H1 (cell line): ENCODE measurements at regions not wholly inside any gene's neighbourhood (a gene's known extent, or its start where the extent isn't known, plus 50 kb on each side); places are given as distances from the start of the nearest gene placed in this dataset.

Source experiments
- CTCF ChIA-PET: fragments of 300-600 bp; sonication (Branson Sonifier 250); formaldehyde crosslinking; loops from one replicate; lab custom pipeline; 2021; ENCODE audit not compliant: partially characterized antibody; lab: Charles Lee
- POLR2A ChIA-PET: fragments of 300-600 bp; sonication (Branson Sonifier 250); formaldehyde crosslinking; loops from one replicate; lab custom pipeline; 2021; ENCODE audit warnings: inconsistent platforms; ENCODE audit not compliant: partially characterized antibody; lab: Charles Lee
- DNase-seq, 2 experiments: peaks; one replicate each; pipeline versions ENCODE4 v3.0.0 to v3.0.0-alpha.2; 2010 to 2022; ENCODE audit warnings: low spot score in 2 of 2, low read depth in 1 of 2, mixed read lengths in 1 of 2
- FAIRE-seq: peaks from 2 replicates; lab custom pipeline; 2011; peaks lifted over from hg19 to GRCh38; lab: Jason Lieb, UNC
- H2AFZ ChIP-seq: 2 replicates; pipeline ENCODE4 v1.8.1; 2012; ENCODE audit warnings: low read length, inconsistent platforms
- H2AK5ac ChIP-seq: 2 replicates; pipeline ENCODE4 v1.6.1; 2013; ENCODE audit warnings: low read depth, low read length
- H2BK120ac ChIP-seq: replicated peaks from 2 replicates; pipeline ENCODE3; 2013; ENCODE audit warnings: low read depth, low read length, inconsistent platforms
- H2BK12ac ChIP-seq: 2 replicates; pipeline ENCODE4 v1.6.1; 2013; ENCODE audit warnings: low read depth, low read length
- H2BK15ac ChIP-seq: 2 replicates; pipeline ENCODE4 v1.6.1; 2013; ENCODE audit warnings: low read length
- H2BK20ac ChIP-seq: 2 replicates; pipeline ENCODE4 v1.6.1; 2013; ENCODE audit warnings: low read length
- H2BK5ac ChIP-seq: 2 replicates; pipeline ENCODE4 v1.6.1; 2013; ENCODE audit warnings: low read depth, low read length
- H3K14ac ChIP-seq: 2 replicates; pipeline ENCODE4 v1.6.1; 2013; ENCODE audit warnings: inconsistent platforms; ENCODE audit not compliant: insufficient read length
- H3K18ac ChIP-seq: 2 replicates; pipeline ENCODE4 v1.6.1; 2013; ENCODE audit warnings: low read length; ENCODE audit errors: extremely low read depth
- H3K23ac ChIP-seq: 2 replicates; pipeline ENCODE4 v1.6.1; 2013; ENCODE audit warnings: inconsistent platforms; ENCODE audit not compliant: insufficient read length
- H3K23me2 ChIP-seq: 2 replicates; pipeline ENCODE4 v1.6.1; 2013; ENCODE audit warnings: low read depth, low read length
- H3K27ac ChIP-seq: 2 replicates; pipeline ENCODE4 v1.6.1; 2011; ENCODE audit warnings: low read depth, low read length, inconsistent platforms
- H3K27me3 ChIP-seq, 4 experiments: replicated peaks in 1 of 4; 1 replicate in 1 of 4; 2 replicates in 3 of 4; pipeline versions ENCODE4 v1.6.1 to v1.8.1; 2011 to 2013; ENCODE audit warnings: low read length in 3 of 4, mild to moderate bottlenecking in 3 of 4, inconsistent platforms in 2 of 4, mixed read lengths in 2 of 4, moderate library complexity in 1 of 4; ENCODE audit not compliant: control insufficient read depth in 3 of 4, insufficient read depth in 3 of 4; ENCODE audit errors: extremely low read depth in 1 of 4
- H3K36me3 ChIP-seq, 4 experiments: 2 replicates each; pipeline versions ENCODE4 v1.6.1 to v1.8.1; 2011 to 2013; ENCODE audit warnings: mild to moderate bottlenecking in 4 of 4, low read length in 3 of 4, moderate library complexity in 2 of 4, control low read depth in 1 of 4, inconsistent platforms in 1 of 4; ENCODE audit not compliant: insufficient read depth in 4 of 4, control insufficient read depth in 2 of 4
- H3K4ac ChIP-seq: replicated peaks from 2 replicates; pipeline ENCODE3; 2013; ENCODE audit warnings: low read length, low read depth, mixed read lengths, inconsistent platforms; ENCODE audit not compliant: insufficient read length
- H3K4me1 ChIP-seq, 4 experiments: replicated peaks in 1 of 4; 1 replicate in 1 of 4; 2 replicates in 3 of 4; pipeline versions ENCODE4 v1.6.1 to v1.8.1; 2011 to 2013; ENCODE audit warnings: low read length in 3 of 4, inconsistent platforms in 2 of 4, mixed read lengths in 1 of 4; ENCODE audit not compliant: insufficient read depth in 4 of 4, control insufficient read depth in 3 of 4
- H3K4me2 ChIP-seq, 2 experiments: 2 replicates each; pipeline versions ENCODE4 v1.6.1 to v1.8.1; 2011 to 2013; ENCODE audit warnings: low read depth in 2 of 2, low read length in 2 of 2, control low read depth in 1 of 2, inconsistent platforms in 1 of 2, mild to moderate bottlenecking in 1 of 2; ENCODE audit not compliant: insufficient read depth in 1 of 2
- H3K4me3 ChIP-seq, 4 experiments: fragments of 200-600, 300-600 bp in 1 of 4; sonication (generic), shearing (Covaris generic), sonication (Bioruptor Twin) in 1 of 4; 2 replicates each; pipeline versions ENCODE4 v1.5.1 to v1.8.1; 2011 to 2016; ENCODE audit warnings: low read length in 4 of 4, low read depth in 3 of 4, control low read depth in 2 of 4, inconsistent platforms in 2 of 4, mild to moderate bottlenecking in 2 of 4, mixed read lengths in 1 of 4, moderate library complexity in 1 of 4; ENCODE audit not compliant: insufficient read depth in 2 of 4; ENCODE audit errors: extremely low read depth in 1 of 4
- H3K56ac ChIP-seq: replicated peaks from 2 replicates; pipeline ENCODE3; 2013; ENCODE audit warnings: low read depth, mild to moderate bottlenecking, mixed read lengths, low read length, inconsistent platforms; ENCODE audit not compliant: insufficient read length
- H3K79me1 ChIP-seq: 2 replicates; pipeline ENCODE4 v1.6.1; 2013; ENCODE audit warnings: low read depth, low read length, control low read depth
- H3K79me2 ChIP-seq, 2 experiments: 2 replicates each; pipeline versions ENCODE4 v1.6.1 to v1.8.1; 2012 to 2013; ENCODE audit warnings: low read length in 2 of 2, mild to moderate bottlenecking in 2 of 2, inconsistent platforms in 1 of 2; ENCODE audit not compliant: insufficient read depth in 2 of 2, control insufficient read depth in 1 of 2
- H3K9ac ChIP-seq, 4 experiments: replicated peaks in 1 of 4; 1 replicate in 1 of 4; 2 replicates in 3 of 4; pipeline versions ENCODE4 v1.6.1 to v1.8.1; 2011 to 2013; ENCODE audit warnings: low read depth in 3 of 4, low read length in 3 of 4, control low read depth in 2 of 4, mild to moderate bottlenecking in 2 of 4, moderate library complexity in 2 of 4, inconsistent platforms in 1 of 4; ENCODE audit errors: extremely low read depth in 1 of 4
- H3K9me3 ChIP-seq, 2 experiments: 2 replicates each; pipeline versions ENCODE4 v1.6.1 to v1.8.1; 2012 to 2013; ENCODE audit warnings: mild to moderate bottlenecking in 2 of 2, moderate library complexity in 2 of 2, control low read depth in 1 of 2, inconsistent platforms in 1 of 2, low read depth in 1 of 2, low read length in 1 of 2, mixed read lengths in 1 of 2; ENCODE audit not compliant: insufficient read depth in 2 of 2
- H4K20me1 ChIP-seq, 2 experiments: replicated peaks in 1 of 2; 2 replicates each; pipeline versions ENCODE3 to v1.8.1; 2011 to 2013; ENCODE audit warnings: inconsistent platforms in 2 of 2, low read length in 2 of 2, mild to moderate bottlenecking in 1 of 2; ENCODE audit not compliant: insufficient read depth in 2 of 2, control insufficient read depth in 1 of 2
- H4K5ac ChIP-seq: 2 replicates; pipeline ENCODE4 v1.6.1; 2013; ENCODE audit warnings: low read length, low read depth, mixed read lengths, inconsistent platforms; ENCODE audit not compliant: insufficient read length
- H4K8ac ChIP-seq: 2 replicates; pipeline ENCODE4 v1.8.0; 2013; ENCODE audit warnings: mild to moderate bottlenecking, moderate library complexity, low read length, inconsistent platforms; ENCODE audit not compliant: insufficient read depth; ENCODE audit errors: extremely low read depth
- H4K91ac ChIP-seq: replicated peaks from 2 replicates; pipeline ENCODE3; 2013; ENCODE audit warnings: low read length, mixed read lengths, inconsistent platforms; ENCODE audit not compliant: insufficient read length
- BCL11A ChIP-seq, 2 experiments: IDR thresholded peaks; one replicate each; pipeline ENCODE4 v1.6.1; 2011; ENCODE audit warnings: low read depth in 2 of 2, low read length in 2 of 2, mild to moderate bottlenecking in 2 of 2
- CBX8 ChIP-seq: fragments of 300-800, 300-1000 bp; sonication (generic); IDR thresholded peaks from 2 replicates; pipeline ENCODE4 v1.7.1; 2016; ENCODE audit warnings: low read depth, low read length, borderline replicate concordance
- CHD2 ChIP-seq: IDR thresholded peaks from 2 replicates; pipeline ENCODE4 v1.6.1; 2012; ENCODE audit warnings: low read length, improper control_type of control experiment
- EGR1 ChIP-seq: IDR thresholded peaks from 2 replicates; pipeline ENCODE4 v1.6.1; 2011; ENCODE audit warnings: low read depth, low read length, borderline replicate concordance
- EP300 ChIP-seq, 2 experiments: IDR thresholded peaks; 1 replicate in 1 of 2; 2 replicates in 1 of 2; pipeline ENCODE4 v1.6.1; 2011 to 2012; ENCODE audit warnings: low read depth in 2 of 2, low read length in 2 of 2, mild to moderate bottlenecking in 2 of 2, borderline replicate concordance in 1 of 2, inconsistent platforms in 1 of 2, moderate library complexity in 1 of 2
- GABPA ChIP-seq: IDR thresholded peaks from 2 replicates; pipeline ENCODE4 v1.6.1; 2011; ENCODE audit warnings: mild to moderate bottlenecking, low read length, moderate library complexity, borderline replicate concordance; ENCODE audit not compliant: insufficient read depth
- HDAC6 ChIP-seq: IDR thresholded peaks from one replicate; pipeline ENCODE4 v1.7.1; 2012; ENCODE audit warnings: low read depth, mild to moderate bottlenecking, inconsistent platforms, low read length, moderate library complexity
- JUN ChIP-seq: IDR thresholded peaks from 2 replicates; pipeline ENCODE4 v1.6.1; 2011; ENCODE audit warnings: low read depth, mild to moderate bottlenecking, improper control_type of control experiment, low read length
- KDM5A ChIP-seq: fragments of 200-600 bp; IDR thresholded peaks from 2 replicates; pipeline ENCODE4 v1.7.1; 2012; ENCODE audit warnings: mild to moderate bottlenecking, low read length, inconsistent platforms, mixed read lengths
- NRF1 ChIP-seq: IDR thresholded peaks from 2 replicates; pipeline ENCODE4 v1.6.1; 2011; ENCODE audit warnings: mild to moderate bottlenecking, low read depth, low read length, improper control_type of control experiment
- POLR2A ChIP-seq, 2 experiments: IDR thresholded peaks; 1 replicate in 1 of 2; 2 replicates in 1 of 2; pipeline ENCODE4 v1.6.1; 2011; ENCODE audit warnings: low read depth in 2 of 2, low read length in 2 of 2, mild to moderate bottlenecking in 2 of 2; ENCODE audit errors: control extremely low read depth in 1 of 2
- SIRT6 ChIP-seq: IDR thresholded peaks from one replicate; pipeline ENCODE4 v1.7.1; 2012; ENCODE audit warnings: low read length, inconsistent platforms
- SP2 ChIP-seq: IDR thresholded peaks from 2 replicates; pipeline ENCODE4 v1.6.1; 2012; ENCODE audit warnings: mild to moderate bottlenecking, low read length, inconsistent platforms
- WGBS, 2 experiments: shearing (Covaris generic) in 1 of 2; methylation state at CpG; one replicate each; pipeline versions ENCODE4 v1.1.6 to v1.1.7; 2013 to 2015; ENCODE audit warnings: low lambda C conversion rate in 2 of 2, mixed read lengths in 2 of 2, inconsistent platforms in 1 of 2, low coverage in 1 of 2, missing lambda C conversion rate in 1 of 2; ENCODE audit not compliant: insufficient replicate concordance in 2 of 2, insufficient coverage in 1 of 2, insufficient read length in 1 of 2; ENCODE audit errors: extremely low coverage in 1 of 2, missing lambda C conversion rate in 1 of 2; 5-methylcytosine and 5-hydroxymethylcytosine counted together
- TF ChIP-seq, protein P1 (sequence below): IDR thresholded peaks from 2 replicates; pipeline ENCODE4 v1.6.1; 2012; ENCODE audit warnings: inconsistent platforms

- TF ChIP-seq EP300 (IDR thresholded peaks at IDR 0.05; ENCODE audit: borderline replicate concordance in 1 of 2, low read depth in 2 of 2, low read length in 2 of 2) = no peak
- no peak for TF ChIP-seq CBX8
- TF ChIP-seq NRF1 = no peak
- no peak for TF ChIP-seq POLR2A (IDR thresholded peaks at IDR 0.05; ENCODE audit: control extremely low read depth in 1 of 2, low read depth in 2 of 2, low read length in 2 of 2)
- TF ChIP-seq SP2 = no peak
- no peak for TF ChIP-seq SIRT6
- no peak for TF ChIP-seq EGR1
- TF ChIP-seq, protein P1, sequence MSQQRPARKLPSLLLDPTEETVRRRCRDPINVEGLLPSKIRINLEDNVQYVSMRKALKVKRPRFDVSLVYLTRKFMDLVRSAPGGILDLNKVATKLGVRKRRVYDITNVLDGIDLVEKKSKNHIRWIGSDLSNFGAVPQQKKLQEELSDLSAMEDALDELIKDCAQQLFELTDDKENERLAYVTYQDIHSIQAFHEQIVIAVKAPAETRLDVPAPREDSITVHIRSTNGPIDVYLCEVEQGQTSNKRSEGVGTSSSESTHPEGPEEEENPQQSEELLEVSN = no peak
- no peak for TF ChIP-seq KDM5A
- TF ChIP-seq BCL11A (IDR thresholded peaks at IDR 0.05; ENCODE audit: low read depth in 2 of 2, low read length in 2 of 2) = no peak
- TF ChIP-seq HDAC6 = no peak
- no peak for TF ChIP-seq CHD2
- TF ChIP-seq GABPA = no peak
- no peak for TF ChIP-seq JUN
- no peak overlapping the region for H3K27ac ChIP-seq
- H2BK15ac ChIP-seq = no peak overlapping the region
- no peaks in the 10 kb centered on the region for H3K79me1 ChIP-seq
- no peak overlapping the region; a peak in 1 of 4 replicates for H3K4me2 ChIP-seq
- no peaks in the 10 kb centered on the region for H3K79me2 ChIP-seq
- no peak overlapping the region for H2BK20ac ChIP-seq
- ChIA-PET CTCF (interaction anchor here (1.0 to 2.3 kb wide), 3 partner anchors 10 to 20 kb away, joined by 3 to 11 read pairs (median 3); no protein-coding TSS in a partner anchor), POLR2A (no interaction called here)
- H3K23me2 ChIP-seq = no peaks in the 10 kb centered on the region
- no peak overlapping the region for H3K9ac ChIP-seq
- no peak overlapping the region for H3K14ac ChIP-seq
- no peaks in the 10 kb centered on the region for H3K4me1 ChIP-seq
- FAIRE-seq = no peak
- H3K27me3 ChIP-seq = no peaks in the 10 kb centered on the region
- H4K8ac ChIP-seq = no peak overlapping the region
- no peak overlapping the region for H2BK12ac ChIP-seq
- no peak overlapping the region for H4K5ac ChIP-seq
- DNase-seq = no peak
- no peaks in the 10 kb centered on the region for H4K20me1 ChIP-seq
- H2AFZ ChIP-seq = no peak overlapping the region
- no peak overlapping the region for H3K56ac ChIP-seq
- H2AK5ac ChIP-seq = no peak overlapping the region
- no peak overlapping the region for H3K4me3 ChIP-seq
- no peak overlapping the region for H2BK5ac ChIP-seq
- no peak overlapping the region for H3K23ac ChIP-seq
- 90% methylated on average over 11 of the region's 12 CpGs; no CpG with 5 or more reads in 1 of the 2 experiments for WGBS, 2 experiments
- H4K91ac ChIP-seq = no peak overlapping the region
- H3K9me3 ChIP-seq = no peaks in the 10 kb centered on the region
- no peak overlapping the region for H2BK120ac ChIP-seq
- no peak overlapping the region for H3K4ac ChIP-seq
- no peak overlapping the region for H3K18ac ChIP-seq
- no peaks in the 10 kb centered on the region for H3K36me3 ChIP-seq
Measured at GRCh38 chr1:5296095-5296494, 641.7 kb downstream of the AJAP1 start.
